ENCODE measurements at regions not wholly inside any gene's neighbourhood (a gene's known extent, or its start where the extent isn't known, plus 50 kb on each side); places are given as distances from the start of the nearest gene placed in this dataset.

GRCh38 chr6:54646069-54646950, 200.3 kb upstream of the FAM83B start:
- no peak for DNase-seq (ENCODE audit: low read depth)

- DNase-seq (ENCODE audit: low read depth): no peak
Observed at GRCh38 chr6:54646951-54647664, 199.5 kb upstream of the FAM83B start.

- DNase-seq (ENCODE audit: low read depth): no peak
Observed at GRCh38 chr6:54654381-54654780, 192.2 kb upstream of the FAM83B start.

GRCh38 chr6:54655162-54655561, 191.4 kb upstream of the FAM83B start:
- no peak for DNase-seq (ENCODE audit: low read depth)

GRCh38 chr6:54665278-54665677, 181.3 kb upstream of the FAM83B start:
- DNase-seq (ENCODE audit: low read depth): no peak

- DNase-seq (ENCODE audit: low read depth): no peak
Observed at GRCh38 chr6:54680531-54680930, 166.0 kb upstream of the FAM83B start.

GRCh38 chr6:54681267-54681666, 165.3 kb upstream of the FAM83B start:
- DNase-seq (ENCODE audit: low read depth): no peak

GRCh38 chr6:54681987-54682386, 164.6 kb upstream of the FAM83B start:
- no peak for DNase-seq (ENCODE audit: low read depth)

GRCh38 chr6:54689620-54690019, 157.0 kb upstream of the FAM83B start:
- DNase-seq (ENCODE audit: low read depth): no peak

- DNase-seq (ENCODE audit: low read depth): no peak
Observed at GRCh38 chr6:54690596-54690995, 156.0 kb upstream of the FAM83B start.

- no peak for DNase-seq (ENCODE audit: low read depth)
Observed at GRCh38 chr6:54694928-54695532, 151.5 kb upstream of the FAM83B start.

GRCh38 chr6:54695815-54696214, 150.8 kb upstream of the FAM83B start:
- DNase-seq (ENCODE audit: low read depth): no peak

GRCh38 chr6:54697424-54697823, 149.1 kb upstream of the FAM83B start:
- no peak for DNase-seq (ENCODE audit: low read depth)

GRCh38 chr6:54698974-54699373, 147.6 kb upstream of the FAM83B start:
- DNase-seq (ENCODE audit: low read depth): no peak

GRCh38 chr6:54700158-54700557, 146.4 kb upstream of the FAM83B start:
- DNase-seq (ENCODE audit: low read depth): no peak

GRCh38 chr6:54702772-54703171, 143.8 kb upstream of the FAM83B start:
- no peak for DNase-seq (ENCODE audit: low read depth)

- no peak for DNase-seq (ENCODE audit: low read depth)
Observed at GRCh38 chr6:54706391-54706790, 140.2 kb upstream of the FAM83B start.

GRCh38 chr6:54706844-54707605, 139.5 kb upstream of the FAM83B start:
- DNase-seq (ENCODE audit: low read depth): no peak

- DNase-seq (ENCODE audit: low read depth): no peak
Observed at GRCh38 chr6:54710456-54710855, 136.1 kb upstream of the FAM83B start.

- no peak for DNase-seq (ENCODE audit: low read depth)
Observed at GRCh38 chr6:54716010-54716409, 130.6 kb upstream of the FAM83B start.

GRCh38 chr6:54716877-54717276, 129.7 kb upstream of the FAM83B start:
- no peak for DNase-seq (ENCODE audit: low read depth)

GRCh38 chr6:54717849-54718455, 128.6 kb upstream of the FAM83B start:
- peak; percentile 33 for DNase-seq (ENCODE audit: low read depth)

Measured in activated T-cell treated with anti-CD3 and anti-CD28 coated beads for 1 hour (primary cell).